Lung (tissue), 11 donors: ENCODE measurements at regions not wholly inside any gene's neighbourhood (a gene's known extent, or its start where the extent isn't known, plus 50 kb on each side); places are given as distances from the start of the nearest gene placed in this dataset.

Source experiments
- ATAC-seq: fragments of 200-7000 bp; cut with Tn5 transposase; one replicate; pipeline ENCODE4 v1.9.1; 2020; ENCODE audit warnings: moderate number of reproducible peaks; ENCODE audit not compliant: insufficient read depth, low FRiP score
- DNase-seq, 3 donors: peaks; one replicate each; pipeline ENCODE4 v3.0.0-alpha.2; 2013 to 2017
- H3K27ac ChIP-seq, 2 donors: one replicate each; pipeline ENCODE4 v1.5.1; 2013; ENCODE audit warnings: mild to moderate bottlenecking in 2 of 2, moderate library complexity in 2 of 2, control low read depth in 1 of 2, inconsistent platforms in 1 of 2, low read depth in 1 of 2, low read length in 1 of 2
- H3K27me3 ChIP-seq, 3 donors: one replicate each; pipeline ENCODE4 v1.5.1; 2013; ENCODE audit warnings: low read length in 2 of 3; ENCODE audit not compliant: control insufficient read depth in 3 of 3, insufficient read depth in 3 of 3
- H3K36me3 ChIP-seq, 4 donors: one replicate each; pipeline ENCODE4 v1.5.1; 2013; ENCODE audit warnings: low read length in 4 of 4, mild to moderate bottlenecking in 1 of 4, moderate library complexity in 1 of 4; ENCODE audit not compliant: control insufficient read depth in 4 of 4, insufficient read depth in 4 of 4
- H3K4me1 ChIP-seq, 5 donors: one replicate each; pipeline ENCODE4 v1.5.1; 2013; ENCODE audit warnings: low read length in 5 of 5, mild to moderate bottlenecking in 2 of 5, moderate library complexity in 1 of 5; ENCODE audit not compliant: control insufficient read depth in 5 of 5, insufficient read depth in 5 of 5
- H3K4me3 ChIP-seq: one replicate; pipeline ENCODE4 v1.5.1; 2013; ENCODE audit warnings: mild to moderate bottlenecking, control low read depth, moderate library complexity
- H3K9ac ChIP-seq, 2 donors: one replicate each; pipeline ENCODE4 v1.5.1; 2013; ENCODE audit warnings: low read length in 2 of 2, control low read depth in 1 of 2; ENCODE audit not compliant: insufficient read depth in 1 of 2
- H3K9me3 ChIP-seq, 4 donors: one replicate each; pipeline ENCODE4 v1.5.1; 2013; ENCODE audit warnings: low read length in 3 of 4, mild to moderate bottlenecking in 1 of 4, moderate library complexity in 1 of 4; ENCODE audit not compliant: control insufficient read depth in 4 of 4, insufficient read depth in 3 of 4
- CTCF ChIP-seq: IDR thresholded peaks from 2 replicates; pipeline ENCODE4 v1.5.1; 2012; ENCODE audit warnings: mild to moderate bottlenecking; ENCODE audit errors: control extremely low read depth, extremely low read depth
- WGBS, 2 donors: extraction: QIAGEN DNeasy Blood & Tissue Kit; methylation state at CpG; one replicate each; pipeline ENCODE4 v1.1.7; 2013; 5-methylcytosine and 5-hydroxymethylcytosine counted together
- donor health status: control.
- donor health status: control.
- donor health status: Bipolar disorder and iron deficiency.
- donor health status: healthy.
- donor health status: DM: yes; HTN: yes; CAD: no.

GRCh38 chr4:62898115-62898514 is 1511.1 kb downstream of the TECRL start:
- no peak overlapping the region for H3K4me3 ChIP-seq
- DNase-seq (no peak), ATAC-seq (no peak)
- H3K9ac ChIP-seq = no peak overlapping the region
- H3K27me3 ChIP-seq = no peaks in the 10 kb centered on the region
- TF ChIP-seq CTCF = no peak
- no peaks in the 10 kb centered on the region for H3K36me3 ChIP-seq
- H3K9me3 ChIP-seq = peaks cover 0 to 14% (median 1%) of the 10 kb centered on the region in 4 donors
- 78 to 92% methylated on average over 5 of the region's 5 CpGs for WGBS, 2 donors
- no peaks in the 10 kb centered on the region for H3K4me1 ChIP-seq
- H3K27ac ChIP-seq = no peak overlapping the region

- no peak for TF ChIP-seq CTCF
- no peak for DNase-seq
- H3K4me1 ChIP-seq = no peaks in the 10 kb centered on the region
- no peak for ATAC-seq
- 85% methylated on average over 3 of the region's 3 CpGs for WGBS, 2 donors
- H3K9ac ChIP-seq = no peak overlapping the region
- no peaks in the 10 kb centered on the region for H3K27me3 ChIP-seq
- no peak overlapping the region for H3K27ac ChIP-seq
- H3K4me3 ChIP-seq = no peak overlapping the region
- peaks cover 0 to 14% (median 1%) of the 10 kb centered on the region in 4 donors for H3K9me3 ChIP-seq
- H3K36me3 ChIP-seq = no peaks in the 10 kb centered on the region
Measured at GRCh38 chr4:62896721-62897120, 1512.5 kb downstream of the TECRL start.

GRCh38 chr4:62881901-62882300 is 1527.3 kb downstream of the TECRL start:
- Histone ChIP-seq H3K4me1 (no peaks in the 10 kb centered on the region), H3K27ac (no peak overlapping the region), H3K9me3 (no peaks in the 10 kb centered on the region), H3K36me3 (no peaks in the 10 kb centered on the region), H3K4me3 (no peak overlapping the region), H3K9ac (no peak overlapping the region), H3K27me3 (no peaks in the 10 kb centered on the region)
- ATAC-seq (no peak), DNase-seq (no peak)
- no peak for TF ChIP-seq CTCF
- WGBS, 2 donors = 85 to 91% methylated on average over 3 of the region's 3 CpGs

- no peak overlapping the region for H3K9ac ChIP-seq
- no peaks in the 10 kb centered on the region for H3K9me3 ChIP-seq
- no peak for ATAC-seq
- WGBS, 2 donors = 90 to 94% methylated on average over 2 of the region's 2 CpGs
- no peaks in the 10 kb centered on the region for H3K36me3 ChIP-seq
- no peak overlapping the region for H3K4me3 ChIP-seq
- H3K4me1 ChIP-seq = no peaks in the 10 kb centered on the region
- TF ChIP-seq CTCF = no peak
- no peaks in the 10 kb centered on the region for H3K27me3 ChIP-seq
- H3K27ac ChIP-seq = no peak overlapping the region
- no peak for DNase-seq
Measured at GRCh38 chr4:62881210-62881609, 1528.0 kb downstream of the TECRL start.
